DMS114 treated with DMSO at 0.1 percent for 48 hours (cell line): ENCODE measurements at regions not wholly inside any gene's neighbourhood (a gene's known extent, or its start where the extent isn't known, plus 50 kb on each side); places are given as distances from the start of the nearest gene placed in this dataset.
"Not testable (repeated sequence)": the region's sequence is repeated elsewhere in the genome, so short reads cannot be mapped to it uniquely, and the experiment has no call there.

ENCODE experiments used
- DNase-seq: peaks from one replicate; lab custom pipeline; 2025; ENCODE audit not compliant: unreplicated experiment; lab: John Stamatoyannopoulos, UW

DNA sequence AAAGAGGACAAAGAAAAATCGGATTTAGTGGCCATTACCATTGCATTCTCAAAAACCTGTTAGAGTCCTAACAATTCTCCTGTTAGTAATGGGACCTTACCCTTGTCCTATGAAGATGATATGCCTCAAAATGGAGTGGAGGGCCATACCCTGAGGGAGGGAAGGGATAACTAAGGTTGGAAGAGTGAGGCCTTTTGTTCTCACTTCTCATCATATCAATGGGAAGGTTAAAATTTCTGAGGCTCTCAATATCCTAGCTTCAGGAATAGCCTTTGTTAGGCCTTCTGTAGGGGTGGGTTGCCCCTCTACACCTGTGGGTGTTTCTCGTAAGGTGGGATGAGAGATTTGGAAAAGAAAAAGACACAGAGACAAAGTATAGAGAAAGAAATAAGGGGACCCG, 109.4 kb upstream of the SGIP1 start:
- DNase-seq, result not testable (repeated sequence)

DNA sequence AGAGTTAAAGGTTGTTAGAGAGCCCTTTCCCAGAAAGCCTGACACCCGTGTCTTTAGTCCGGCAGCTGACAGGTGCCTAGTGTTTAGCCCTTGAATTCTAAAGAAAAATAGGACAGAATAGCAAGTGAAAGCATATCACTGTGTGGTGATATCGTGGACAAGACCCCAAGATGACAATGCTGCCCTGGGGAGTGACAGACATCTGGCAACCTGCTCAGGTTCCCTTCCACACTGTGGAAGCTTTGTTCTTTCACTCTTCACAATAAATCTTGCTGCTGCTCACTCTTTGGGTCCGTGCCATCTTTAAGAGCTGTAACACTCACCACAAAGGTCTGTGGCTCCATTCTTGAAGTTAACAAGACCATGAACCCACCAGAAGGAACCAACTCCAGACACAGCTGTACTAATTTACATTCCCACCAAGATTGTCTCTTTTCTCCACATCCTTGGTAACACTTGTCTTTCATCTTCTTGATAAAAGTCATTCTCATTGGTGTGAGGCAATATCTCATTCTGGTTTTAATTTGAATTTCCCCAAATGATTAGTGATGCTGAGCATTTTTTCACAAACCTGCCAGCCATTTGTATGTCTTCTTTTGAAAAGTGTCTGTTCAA, 107.6 kb upstream of the SGIP1 start:
- no peak for DNase-seq

- not testable (repeated sequence) for DNase-seq
Observed at GRCh38 chr1:66430815-66431214, 103.1 kb upstream of the SGIP1 start.

DNA sequence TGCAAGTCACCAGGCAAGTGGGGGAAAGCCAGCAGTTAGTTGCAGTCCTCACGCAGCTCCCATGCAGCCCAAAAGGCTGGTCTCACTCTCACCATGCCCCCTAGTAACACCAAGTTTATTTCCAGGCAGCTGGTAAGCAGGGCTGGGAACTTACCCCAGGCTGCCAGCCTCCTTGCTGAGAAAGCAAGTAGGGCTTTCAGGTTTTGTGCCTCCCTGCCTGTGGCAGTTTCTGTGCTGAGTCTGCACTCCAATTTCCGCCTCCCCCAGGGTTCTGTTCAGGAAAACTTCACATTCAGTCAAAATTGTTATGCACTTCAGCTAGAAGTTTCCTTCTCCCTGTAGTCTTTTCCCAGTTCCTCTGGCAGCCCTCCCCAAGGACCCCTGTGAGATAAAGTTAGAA, 102.0 kb upstream of the SGIP1 start:
- no peak for DNase-seq

- DNase-seq, result no peak
Observed at GRCh38 chr1:66433611-66434010, 100.3 kb upstream of the SGIP1 start.

DNA sequence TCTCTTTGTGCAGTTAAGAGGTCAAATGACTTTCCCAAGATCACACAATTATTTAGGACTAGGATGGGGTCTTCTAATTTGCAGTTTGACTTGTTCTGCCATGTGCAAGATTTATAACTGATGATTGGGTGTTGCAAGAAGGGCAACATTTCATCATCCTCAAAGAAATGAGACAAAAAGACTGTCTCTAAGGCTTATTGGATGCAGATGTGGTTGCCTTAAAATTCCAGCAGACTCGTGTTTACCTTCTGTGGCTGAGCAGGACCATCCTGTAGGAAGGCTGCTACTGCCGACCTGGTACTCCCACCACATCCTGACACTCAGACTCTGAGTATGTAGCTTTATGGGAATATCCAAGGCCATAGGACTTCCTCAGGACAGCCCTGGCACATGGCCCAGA, 99.9 kb upstream of the SGIP1 start:
- DNase-seq, result no peak

DNA sequence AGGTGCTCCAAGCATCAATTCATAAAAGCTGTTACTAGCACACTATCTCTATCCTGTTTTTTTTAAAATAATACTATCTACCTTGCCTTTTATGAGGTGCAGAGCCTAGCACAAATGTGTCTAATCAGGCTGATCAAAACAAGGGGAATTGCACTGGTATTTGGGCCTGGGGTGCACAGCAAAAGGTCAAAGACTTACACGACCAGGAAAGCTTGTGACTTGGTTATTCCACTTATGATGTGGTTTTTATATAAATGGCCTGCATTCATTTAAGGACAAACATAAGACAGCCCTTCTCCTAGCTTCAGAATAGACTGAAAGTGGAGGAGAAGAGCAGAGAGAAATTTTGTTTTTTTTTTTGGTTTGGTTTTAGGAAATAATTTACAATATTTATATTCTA, 98.4 kb upstream of the SGIP1 start:
- DNase-seq, result no peak

DNA sequence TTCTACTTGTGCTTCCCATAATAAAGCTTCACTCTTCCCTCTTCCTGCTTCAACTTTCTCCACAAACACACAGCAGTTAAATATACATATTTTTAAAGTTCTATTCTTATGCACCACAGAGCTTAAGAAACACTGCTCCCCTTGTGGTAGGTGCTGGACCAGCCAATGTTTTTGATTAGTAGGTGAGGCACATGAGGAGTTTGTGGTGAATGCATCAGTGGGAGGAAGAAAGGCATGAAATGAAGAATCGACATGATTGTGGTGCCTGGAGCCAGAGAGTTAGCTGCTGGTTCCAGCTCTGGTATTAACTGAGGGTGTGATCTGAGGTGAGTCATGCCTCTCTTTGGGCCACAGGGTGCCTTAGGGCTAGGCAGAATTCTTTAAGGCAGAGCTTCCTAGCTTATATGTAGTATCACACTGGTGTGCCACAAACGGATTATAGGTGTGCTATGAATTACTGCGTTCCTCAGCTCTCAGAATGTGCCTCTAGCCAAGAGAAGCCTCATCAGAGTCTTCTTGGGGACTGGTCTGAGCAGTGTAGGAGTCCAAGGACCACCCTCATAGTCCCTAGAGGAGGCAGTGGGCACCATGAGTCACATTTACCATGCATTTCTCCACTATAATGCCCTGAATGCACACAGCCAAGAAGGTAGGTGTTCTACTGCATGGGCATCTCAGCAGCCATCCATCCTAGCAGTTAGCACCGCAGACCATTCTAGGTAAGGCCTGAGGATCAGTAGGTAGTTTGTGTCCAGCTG, 97.4 kb upstream of the SGIP1 start:
- no peak for DNase-seq

DNA sequence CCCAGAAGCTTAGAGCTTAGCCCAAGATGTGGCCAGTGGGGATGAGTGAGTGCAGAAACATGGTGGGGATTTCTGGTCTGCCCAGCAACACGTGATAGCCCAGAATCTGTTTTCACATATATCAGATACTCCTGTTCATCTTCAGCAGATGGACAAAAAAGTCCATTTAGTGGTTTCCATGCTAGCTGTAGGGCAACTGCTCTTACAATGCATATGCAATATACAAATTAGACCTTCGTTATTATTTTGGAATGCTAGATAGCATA, 96.9 kb upstream of the SGIP1 start:
- DNase-seq, result no peak

DNA sequence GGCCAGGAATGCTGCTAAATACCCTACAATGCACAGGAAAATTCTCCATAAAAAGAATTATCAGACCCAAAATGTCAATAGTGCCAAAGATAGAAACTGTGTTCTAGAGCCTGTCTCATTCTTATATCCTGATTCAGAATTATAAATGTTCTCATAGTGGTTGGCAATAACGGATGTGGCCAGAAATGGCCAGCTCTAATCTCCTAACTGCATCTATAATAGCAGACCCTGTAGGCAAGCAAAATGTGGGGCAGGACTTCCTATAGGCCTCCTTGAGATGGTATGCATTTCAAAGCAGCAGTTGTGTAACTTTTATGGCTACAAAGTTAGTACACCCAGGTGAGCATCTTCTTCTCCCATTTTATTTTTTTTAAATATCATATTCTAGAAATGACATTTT, 95.9 kb upstream of the SGIP1 start:
- DNase-seq, result no peak

DNA sequence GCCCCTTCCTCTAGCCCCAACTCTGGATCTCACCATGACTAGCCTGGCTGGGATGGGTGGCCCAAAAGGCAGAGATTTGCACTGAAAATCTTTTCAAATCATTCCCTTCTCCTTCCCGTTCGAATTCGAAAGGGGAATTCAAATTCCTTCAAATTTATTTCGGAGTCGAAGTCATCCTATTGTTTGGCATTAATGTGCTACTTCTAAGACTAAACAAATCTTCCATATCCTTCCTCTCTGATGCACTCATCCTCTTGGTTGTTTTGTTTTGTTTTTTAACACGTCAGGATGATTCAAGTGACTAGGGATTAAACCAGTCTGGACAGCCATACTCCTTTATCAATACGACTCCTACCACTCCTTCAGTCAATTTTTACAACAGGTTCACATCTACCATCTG, 95.5 kb upstream of the SGIP1 start:
- no peak for DNase-seq

- DNase-seq, result no peak
Observed at GRCh38 chr1:66439031-66439740, 94.8 kb upstream of the SGIP1 start.

DNA sequence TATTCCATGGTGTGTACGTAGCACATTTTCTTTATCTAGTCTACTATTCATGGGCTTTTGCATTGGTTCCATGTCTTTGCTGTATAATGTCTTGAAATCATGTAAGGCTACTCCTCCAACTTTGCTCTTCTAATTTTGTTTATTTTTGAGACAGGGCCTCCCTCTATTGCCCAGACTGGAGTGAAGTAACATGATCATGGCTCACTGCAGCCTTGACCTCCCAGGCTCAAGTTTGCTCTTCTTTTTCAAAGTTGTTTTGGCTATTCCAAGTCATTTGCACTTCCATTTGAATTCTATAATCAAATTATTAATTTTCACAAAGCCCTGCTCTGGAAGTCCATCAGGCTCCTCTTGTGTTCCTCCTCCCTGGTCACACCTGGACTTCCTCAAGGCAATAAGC, 90.2 kb upstream of the SGIP1 start:
- no peak for DNase-seq

GRCh38 chr1:66444438-66445265, 89.3 kb upstream of the SGIP1 start:
- DNase-seq, result no peak

- DNase-seq, result no peak
Observed at GRCh38 chr1:66445492-66446181, 88.3 kb upstream of the SGIP1 start.

DNA sequence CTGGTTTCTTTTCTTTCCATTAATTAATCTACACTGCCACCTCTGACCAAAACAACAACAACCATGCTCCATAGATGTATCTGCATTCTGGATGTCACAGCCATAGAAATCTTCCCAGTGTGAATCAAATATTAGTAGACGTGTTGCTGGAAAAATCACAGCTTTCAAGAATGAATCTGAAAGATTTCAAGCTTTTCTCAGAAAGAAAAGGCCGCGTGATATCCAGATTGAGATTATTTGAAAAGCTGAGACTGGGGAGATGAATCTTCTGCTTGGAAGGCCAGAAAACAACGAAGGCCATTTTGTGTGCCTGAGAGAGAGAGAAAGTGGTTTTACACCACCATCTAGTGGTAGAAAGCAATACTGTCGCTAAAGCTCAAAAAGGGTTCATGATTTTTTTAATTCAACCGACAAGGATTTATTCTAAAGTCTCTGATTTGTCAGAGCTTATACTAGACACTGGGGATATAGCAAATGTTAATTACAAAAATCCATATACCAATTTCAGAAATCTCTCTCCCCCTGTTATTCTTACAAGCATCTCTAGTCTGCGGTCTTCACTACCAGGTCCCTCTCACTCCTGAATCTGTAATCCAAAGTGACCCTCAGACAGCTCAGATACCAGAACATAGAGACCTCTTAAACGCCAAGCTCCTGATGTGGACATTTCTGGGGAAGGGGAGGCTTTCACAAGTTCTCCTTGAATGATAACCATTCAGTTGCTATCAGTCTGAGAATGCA, 87.5 kb upstream of the SGIP1 start:
- peak; percentile 65 for DNase-seq

DNA sequence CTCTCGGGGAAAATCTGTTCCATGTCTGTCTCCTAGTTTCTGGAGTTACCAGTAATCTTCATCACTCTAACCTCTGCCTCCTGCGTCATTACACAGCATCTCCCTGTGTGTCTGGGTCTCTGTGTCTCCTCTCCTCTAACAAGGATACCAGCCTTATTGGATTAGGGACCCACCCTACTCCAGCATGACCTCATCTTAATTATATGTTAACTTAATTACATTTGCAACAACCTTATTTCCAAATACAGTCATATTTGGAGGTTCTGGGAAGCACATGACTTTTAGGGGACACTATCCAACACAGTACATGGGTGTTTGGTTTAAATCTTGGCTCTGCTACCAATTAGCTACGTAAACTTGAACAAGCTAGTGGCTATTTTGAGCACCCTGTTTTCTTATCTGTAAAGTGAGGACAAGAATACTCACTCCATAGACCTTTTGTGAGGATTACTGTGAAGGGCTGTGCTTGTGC, 83.9 kb upstream of the SGIP1 start:
- DNase-seq, result no peak

DNA sequence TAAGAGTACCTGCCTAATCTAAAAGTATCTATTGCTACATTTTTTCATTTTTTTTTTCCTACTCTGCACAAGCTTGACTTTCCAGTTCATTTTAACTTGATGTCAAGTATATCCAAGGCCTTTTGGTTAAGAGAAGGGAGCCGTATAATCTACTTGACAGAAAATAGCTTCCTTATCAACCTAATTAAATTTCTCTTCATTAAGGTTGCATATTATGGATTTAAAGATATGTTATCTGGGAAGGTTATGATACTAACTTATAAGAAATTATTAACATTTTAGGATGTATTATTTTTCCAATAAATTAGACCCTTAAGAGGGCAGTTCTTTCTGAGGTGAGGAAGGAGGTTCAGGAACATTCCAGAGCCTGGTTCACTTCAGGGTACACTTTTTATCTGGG, 83.1 kb upstream of the SGIP1 start:
- DNase-seq, result no peak

GRCh38 chr1:66452162-66452561, 81.8 kb upstream of the SGIP1 start:
- DNase-seq, result no peak

DNA sequence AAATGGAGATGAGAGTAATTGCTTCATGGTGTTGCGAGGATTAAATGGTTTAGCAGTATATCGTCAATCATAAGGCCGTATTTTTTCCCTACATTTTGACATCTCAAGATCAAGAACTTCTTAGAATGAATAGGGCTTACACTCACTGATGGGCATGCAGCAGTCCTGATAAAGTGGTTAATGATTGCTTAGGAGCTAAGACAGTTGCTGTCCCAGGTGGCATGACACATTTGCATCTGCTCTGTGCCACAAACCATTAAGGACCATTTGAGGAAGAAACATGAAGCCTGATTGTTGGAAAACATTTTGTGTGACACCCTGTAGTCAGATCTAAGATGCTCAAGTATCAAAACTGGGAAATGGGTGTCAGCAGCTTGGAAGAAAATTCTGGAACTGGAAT, 81.0 kb upstream of the SGIP1 start:
- no peak for DNase-seq
